Activated T-cell treated with anti-CD3 and anti-CD28 coated beads, Interleukin-2, amount 50 U/mL, for 1 hour (primary cell): ENCODE measurements at regions not wholly inside any gene's neighbourhood (a gene's known extent, or its start where the extent isn't known, plus 50 kb on each side); places are given as distances from the start of the nearest gene placed in this dataset.

Experiments
- DNase-seq: peaks from one replicate; pipeline ENCODE4 v3.0.0-alpha.2; 2020

DNA sequence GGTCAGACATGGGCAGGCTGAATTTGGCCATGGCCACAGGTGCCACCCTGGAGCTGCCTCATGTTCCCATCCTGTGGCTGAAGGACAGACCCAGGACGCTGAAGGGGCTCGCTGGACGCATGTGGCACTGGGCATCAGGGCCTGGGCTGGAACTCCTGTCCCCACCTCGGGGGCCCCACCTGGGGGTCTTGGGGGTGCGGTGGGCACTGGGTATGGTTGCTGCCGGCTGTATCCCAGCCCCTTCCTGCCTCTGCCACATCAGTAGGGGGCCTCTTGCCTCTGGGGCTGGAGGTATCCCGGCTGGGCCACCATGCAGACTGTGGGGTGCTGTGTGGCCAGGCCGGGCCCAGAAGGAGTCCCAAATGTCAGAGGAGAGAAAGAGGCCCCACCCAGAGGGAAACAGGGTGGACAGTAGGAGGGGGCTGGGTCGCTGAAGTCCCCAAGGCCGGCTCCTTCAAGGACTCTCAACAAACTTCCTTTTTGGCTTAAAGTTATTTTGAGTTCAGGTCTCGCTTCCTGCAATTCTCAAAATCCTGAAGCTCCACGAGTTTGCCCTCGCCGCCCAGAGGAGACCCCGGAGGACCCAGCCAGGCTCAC is 78.7 kb downstream of the SIK1 start:
- DNase-seq: no peak

DNA sequence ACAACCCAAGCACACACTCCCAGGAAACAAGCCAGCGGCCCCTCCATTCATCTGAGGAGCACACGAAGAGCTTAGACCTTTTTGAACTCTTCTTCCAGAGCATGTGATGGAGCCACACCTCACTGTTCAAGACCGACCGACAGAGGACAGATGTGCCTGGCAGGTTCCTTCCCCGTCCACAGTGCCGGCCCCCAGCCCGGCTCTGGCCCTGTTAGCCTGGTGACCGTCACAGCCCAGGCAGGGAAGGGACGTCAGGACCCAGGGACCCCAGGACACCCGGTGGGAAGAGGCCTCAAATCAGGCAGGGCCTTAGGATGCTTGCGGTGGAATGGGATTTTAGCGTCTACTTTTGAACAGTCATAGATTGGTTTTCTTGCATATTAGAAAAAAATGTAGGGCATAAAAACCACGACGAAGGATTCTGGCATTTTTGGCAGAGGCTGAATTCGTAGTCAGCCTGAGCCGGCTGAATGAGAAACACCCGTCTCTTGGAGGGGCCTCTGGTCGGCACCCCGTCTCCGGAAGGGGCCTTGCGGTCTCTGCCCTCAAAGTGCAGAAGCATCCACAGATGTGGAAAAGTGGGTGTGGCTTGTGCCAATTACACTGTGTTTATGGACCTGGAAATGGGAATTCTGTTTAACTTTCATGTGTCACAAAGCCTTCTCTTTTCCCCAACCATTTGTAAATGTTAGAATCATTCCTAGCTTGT is 79.3 kb downstream of the SIK1 start:
- DNase-seq: no peak

DNA sequence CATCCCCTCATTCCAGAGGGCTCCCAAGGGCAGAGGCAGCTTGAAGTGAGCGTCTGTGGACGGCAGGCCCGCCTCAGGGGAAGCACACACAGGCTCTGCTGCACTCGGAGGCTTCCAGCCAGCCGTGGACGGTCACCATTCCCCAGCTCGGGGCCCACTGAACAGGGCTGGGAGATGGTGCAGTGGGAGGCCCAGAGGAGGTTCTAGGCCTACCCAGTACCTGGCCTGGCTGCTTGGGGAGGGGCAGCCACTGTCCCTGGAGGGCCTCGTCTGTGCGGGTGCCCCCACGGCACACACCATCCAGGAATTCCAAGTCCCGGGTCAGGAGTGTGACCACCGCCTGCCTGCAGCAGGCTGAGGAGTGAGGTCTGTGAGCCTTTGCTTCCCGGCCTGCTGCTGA is 80.4 kb downstream of the SIK1 start:
- no peak for DNase-seq

DNA sequence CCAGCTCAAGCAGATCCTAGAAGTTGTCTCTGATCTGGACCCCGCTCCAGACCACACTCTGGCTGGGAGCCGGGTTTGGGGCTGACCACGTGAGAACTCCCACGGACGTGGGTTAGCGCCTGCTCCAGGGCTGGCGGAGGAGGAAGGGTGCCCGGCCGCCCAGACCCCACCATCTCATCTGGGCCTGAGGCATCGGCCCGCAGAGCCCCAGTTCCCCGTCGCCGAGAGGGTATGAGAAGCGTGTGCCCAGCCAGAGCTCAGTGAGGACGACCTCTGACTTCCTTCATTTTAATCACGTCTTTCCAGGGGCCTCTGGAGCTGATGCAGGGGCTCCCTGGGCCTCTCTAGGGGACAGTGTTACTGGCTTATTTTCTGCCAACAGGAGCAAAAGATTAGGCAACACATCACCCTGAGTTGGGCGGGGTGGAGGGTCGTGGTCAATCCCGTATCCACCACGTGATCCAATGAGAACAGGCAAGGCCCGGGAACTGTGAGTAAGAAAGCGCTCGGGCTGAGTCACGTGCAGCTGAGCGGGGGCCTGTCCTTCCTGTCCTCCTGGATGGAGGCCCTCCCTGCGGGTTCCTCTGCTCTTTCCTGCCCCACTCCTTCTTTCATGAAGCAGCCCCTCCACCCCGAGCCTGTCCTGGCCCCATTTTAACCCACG is 81.1 kb downstream of the SIK1 start:
- DNase-seq: no peak

DNA sequence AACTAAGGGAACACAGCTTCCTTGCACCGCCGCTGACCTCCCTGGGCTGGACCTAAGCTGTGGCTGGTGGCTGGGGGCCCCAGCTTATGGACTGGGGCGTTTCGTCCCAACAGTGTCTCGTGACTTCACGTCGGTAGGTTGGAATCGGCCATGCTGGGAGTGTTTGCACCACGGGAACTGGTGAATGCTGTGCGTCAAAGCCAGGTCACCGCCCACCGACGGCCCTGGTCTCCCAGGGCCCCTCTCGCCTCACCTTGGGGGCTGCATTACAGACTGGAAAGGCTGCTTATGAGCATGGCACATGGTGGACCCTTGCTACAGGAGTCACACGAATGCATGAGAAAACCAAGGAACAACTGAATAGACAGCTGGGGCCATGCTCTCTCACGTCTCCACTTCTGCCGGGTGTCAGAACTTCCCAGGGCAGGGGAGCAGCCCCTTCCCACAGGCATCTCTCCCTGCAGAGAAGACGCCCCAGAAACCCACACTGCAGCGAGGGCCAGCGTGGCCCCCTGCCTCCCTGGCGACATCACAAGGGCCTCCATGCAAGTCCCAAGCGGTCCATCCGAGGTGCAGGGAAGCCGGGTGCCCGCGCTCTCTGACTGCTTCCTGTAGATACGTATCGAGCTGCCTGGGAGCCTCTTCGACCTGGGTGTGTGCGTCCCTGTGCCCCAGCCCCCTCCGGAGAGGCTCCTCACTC is 81.7 kb downstream of the SIK1 start:
- DNase-seq: no peak

DNA sequence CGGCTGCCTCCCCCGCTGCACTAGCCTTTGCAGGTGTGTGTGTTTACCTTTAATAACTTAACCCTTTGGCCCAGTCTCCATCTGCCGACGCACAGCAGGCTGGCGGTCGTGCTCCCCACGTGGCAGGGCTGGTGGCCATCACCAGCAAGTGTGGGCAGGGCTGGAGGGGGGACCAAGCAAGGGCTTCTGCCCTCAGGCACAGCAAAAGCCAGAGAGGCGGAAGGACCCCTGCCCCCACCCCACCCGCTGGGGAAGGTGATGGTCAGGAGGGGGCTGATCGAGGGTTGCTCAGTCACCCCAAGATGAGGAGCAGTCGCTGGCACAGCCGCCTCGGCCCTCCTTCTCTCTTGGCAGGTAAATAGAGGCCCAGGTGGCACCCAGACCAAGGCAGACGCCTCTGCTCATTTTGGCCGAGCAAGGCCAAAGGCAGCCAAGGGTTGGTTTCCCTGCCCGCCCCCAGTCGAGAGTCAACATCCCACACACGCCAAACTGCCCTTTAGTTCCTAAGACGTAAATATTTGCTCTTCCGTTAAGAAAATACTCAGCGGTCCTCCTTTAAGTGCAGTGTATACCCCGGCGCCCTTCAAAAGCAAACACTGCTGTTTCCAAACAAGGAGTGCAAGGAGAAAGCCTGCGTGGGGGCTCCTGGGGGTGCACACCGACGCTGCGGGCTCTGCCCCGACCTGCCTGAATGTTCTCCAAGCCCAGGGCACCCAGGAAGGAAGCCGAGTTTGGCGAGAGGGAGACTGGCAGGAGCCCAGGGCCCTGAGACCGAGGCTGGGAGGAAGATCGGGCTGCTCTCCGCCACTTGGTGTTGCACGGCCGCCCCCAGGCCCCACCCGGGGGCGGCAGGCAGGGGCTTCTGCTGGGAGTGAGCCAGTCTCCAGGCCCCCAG is 82.7 kb downstream of the SIK1 start:
- DNase-seq: no peak

DNA sequence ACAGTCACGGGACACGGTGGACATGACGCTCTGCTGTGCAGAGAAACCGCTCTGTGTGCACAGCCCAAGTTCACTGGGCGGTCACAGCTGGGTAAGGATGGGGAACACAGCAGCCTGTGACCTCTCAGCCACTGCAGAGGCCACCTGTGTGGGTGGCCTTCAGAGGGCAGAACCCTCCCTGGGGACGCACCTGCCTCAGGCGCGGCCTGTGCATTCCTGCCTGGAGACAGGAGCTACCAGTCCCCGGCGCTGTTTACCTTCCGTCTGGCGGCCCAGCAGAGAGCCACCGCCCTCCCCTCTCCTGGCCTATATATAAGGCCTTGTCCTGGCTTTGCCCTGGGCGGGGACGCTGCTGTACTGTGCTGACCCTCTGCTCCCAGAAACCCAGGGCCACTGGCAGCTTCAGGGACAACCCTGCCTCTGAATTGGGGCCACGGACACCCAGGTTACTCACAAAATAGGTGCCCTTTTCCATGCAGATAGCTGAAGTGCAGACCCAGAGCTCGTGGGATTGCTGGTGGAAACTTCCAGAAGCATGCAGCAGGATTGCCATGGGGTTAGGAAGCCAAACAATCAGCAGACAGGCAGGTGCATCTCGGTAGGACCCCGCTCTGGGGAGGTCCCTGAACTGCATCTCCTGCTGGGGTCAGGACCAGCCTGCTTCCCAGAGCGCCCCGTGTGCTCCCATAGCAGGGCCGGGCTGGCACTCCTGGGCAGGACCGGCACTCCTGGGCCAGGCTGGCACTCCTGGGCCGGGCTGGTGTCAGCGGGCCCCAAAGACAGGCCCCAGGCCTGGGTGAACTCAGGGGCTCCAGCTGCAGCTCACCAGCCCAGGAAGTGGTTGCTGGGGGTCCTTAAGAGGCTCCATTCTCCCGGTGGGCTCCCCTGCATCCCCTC is 83.6 kb downstream of the SIK1 start:
- DNase-seq: no peak

DNA sequence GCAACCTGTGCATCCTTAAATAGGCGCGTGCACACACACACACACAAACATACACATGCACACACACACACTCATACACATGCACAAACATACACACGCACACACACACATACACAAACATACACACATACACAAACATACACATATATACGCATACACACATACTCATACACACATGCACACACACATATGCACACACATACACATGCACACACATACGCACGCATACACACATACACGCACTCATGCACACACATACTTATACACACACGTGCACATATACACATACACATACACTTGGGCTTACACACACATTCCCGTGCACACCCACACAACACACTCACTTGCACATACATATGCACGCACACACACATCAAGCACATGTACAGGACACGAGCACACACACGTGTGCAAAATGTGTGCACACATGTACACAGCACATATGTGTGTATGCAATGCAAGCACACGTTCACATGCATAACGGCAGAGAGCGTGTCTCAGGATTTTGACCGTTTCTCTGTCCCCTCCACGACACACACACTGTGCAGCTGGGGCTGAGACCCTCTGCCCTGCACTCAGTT is 84.5 kb downstream of the SIK1 start:
- DNase-seq: no peak

DNA sequence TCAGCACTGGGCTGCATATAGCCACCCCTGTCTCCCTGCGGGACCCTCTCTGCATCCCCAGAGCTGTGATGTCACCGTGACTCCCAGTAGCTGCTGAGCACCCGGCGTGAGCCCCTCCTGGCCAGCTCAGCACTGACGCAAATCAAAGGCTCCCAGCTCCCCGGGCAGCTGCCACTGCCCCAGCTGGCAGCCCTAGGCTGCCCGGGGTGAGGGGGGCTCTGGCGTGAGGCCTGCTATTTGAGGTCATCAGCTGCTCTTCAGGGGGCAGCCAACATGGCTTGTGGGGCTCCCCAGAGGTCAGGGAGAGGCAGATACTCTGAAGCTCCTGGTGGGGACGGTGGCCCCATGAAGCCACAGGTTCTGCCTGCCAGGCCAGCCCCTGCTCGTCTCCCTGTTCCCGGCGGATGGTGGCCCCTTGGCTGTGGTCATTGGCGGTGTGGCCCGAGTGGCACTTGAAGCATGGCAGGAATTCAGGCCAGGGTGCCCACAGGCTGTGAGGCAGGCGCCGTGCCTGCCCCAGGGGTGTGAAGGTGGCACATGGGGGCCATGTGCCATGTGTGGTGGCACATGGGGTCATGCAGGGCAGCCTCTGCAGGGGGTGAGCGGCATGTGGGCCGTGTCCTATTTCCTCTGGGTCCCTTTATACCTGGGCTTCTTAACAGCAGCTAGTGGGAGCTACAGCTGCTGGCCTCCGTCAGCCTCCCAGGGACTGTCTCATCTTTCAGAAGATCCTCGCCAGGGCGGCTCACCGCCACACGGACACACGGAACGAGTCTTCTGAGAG is 85.4 kb downstream of the SIK1 start:
- no peak for DNase-seq

DNA sequence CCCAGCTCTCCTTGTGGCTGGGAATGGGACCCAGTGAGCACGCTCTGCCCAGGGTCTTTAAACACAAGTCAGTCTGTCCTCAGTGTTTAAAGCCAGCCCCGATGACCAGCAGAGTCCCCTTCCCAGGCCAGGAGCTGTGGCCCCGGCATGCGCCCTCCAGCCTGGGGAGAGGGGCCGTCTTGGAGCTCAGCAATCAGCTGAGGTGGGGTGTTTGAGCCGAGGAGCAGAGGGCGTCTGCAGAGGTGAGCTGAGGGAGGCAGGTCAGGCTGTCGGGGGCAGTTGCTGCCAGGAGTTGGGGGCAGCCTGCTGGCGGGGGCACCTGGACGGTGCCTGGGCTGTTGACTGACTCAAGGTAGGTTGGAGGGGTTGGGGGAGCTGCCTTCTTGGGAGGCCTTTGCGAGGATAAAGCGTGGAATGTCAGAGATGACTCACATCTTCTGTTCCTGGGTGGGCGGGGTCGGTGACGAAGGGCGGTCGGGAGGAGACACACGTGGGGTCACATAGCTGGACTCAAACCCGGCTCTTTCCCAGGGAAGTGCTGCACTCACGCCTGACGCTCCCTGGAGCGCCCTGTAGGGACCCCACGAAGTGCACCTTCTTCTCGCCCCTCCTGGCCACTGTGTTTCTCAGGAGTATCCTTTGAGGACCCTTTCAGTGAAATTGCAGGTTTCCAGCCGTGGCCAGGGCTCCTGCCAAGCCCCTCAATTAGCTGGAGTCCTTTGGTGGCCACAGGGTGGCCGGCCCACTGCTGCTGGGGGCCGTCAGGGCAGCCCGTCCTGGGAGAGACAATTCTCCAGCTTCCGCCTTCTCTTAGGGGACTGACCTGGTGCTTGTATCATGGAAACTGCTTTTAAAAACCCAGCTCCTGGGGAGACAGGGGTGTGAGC is 86.2 kb downstream of the SIK1 start:
- no peak for DNase-seq

DNA sequence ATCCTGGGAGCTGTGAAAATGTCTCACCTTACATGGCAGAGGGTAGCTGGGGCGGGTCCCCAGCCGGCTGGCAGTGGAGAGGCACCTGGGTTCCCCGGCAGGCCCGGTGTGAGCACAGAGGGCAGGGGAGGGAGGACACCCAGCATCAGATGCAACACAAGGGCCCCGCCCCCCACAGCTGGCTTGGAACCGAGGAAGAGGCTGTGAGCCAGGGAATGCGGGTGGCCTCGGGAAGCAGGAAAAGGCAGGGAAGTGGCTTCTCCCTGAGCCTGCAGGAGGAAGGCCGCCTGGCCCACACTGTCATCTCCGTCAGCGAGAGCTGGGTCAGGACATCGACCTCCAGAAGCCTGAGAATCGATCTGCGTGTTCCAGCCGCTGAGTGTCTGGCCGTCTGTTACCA is 87.3 kb downstream of the SIK1 start:
- no peak for DNase-seq

DNA sequence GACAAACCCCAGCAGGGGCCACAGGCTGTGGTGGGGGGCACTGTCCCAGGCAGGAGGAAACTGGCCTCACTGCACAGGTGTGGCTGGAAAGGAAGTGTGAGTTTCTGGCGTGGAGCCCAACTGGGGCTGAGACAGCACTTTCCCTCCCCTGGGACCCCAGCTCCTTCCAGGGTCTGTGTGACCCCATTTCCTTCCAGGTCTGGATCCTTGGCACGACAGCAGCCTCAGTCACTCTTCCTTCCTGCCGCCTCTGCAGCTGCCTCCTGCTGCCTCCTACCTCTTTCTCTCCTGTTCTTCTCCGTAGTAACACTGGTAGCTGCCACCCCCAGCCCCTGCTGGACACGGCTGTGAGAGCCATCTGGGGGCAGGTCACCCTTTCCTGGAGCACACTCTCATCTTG is 88.0 kb downstream of the SIK1 start:
- no peak for DNase-seq

DNA sequence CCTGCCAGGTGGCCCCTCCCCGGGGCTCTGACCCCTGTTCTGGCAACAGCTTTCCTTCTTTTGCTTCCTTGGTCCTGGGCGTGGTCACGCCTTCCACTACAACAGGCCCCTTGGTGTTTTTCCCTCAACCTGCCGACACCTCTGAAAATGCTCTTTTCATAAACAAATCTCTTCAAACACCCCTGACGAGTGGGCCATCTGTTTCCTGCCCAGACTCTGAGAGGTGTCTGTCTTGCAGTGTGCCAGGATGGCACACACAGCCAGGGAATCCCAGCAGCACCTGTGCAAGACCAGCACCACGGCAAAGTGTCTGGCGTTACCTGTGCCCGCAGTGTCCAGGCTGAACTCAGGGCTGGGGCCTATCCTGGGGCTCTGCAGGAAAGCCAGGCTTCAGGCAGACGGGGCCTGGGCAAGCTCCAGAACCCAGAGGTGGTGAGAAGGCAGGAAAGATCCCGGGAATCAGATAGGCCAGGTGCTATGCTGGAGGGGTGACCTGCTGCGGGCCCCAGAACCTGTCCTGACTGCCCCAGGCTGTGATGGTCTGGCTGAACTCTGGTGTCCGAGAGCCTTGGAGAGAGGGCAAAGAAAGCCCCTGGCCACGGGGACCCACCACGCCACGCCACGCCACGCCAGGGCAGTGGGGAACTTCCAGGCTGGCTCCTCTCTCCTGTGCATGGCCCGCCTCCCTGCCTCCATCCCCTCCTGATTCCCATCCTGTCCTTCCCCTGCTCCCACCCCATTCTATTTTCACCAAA is 88.9 kb downstream of the SIK1 start:
- DNase-seq: no peak

DNA sequence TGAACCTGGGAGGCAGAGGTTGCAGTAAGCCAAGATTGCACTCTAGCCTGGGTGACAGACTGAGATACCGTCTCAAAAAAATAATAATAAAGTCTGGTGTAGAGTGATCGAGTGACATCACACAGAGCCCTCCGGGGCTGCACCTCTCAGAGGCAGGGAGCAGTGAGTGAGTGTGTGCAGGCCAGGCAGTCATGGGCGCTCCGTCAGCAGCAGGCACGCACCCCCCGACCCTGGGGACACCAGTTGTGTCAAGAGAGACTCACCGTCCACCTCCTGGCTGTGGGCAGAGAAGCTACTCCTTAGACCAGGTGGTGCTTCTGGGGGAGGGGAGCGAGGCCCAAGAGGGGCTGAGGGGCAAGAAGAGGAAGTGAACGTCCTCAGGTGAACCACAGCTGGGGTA is 91.8 kb downstream of the SIK1 start:
- DNase-seq: no peak

DNA sequence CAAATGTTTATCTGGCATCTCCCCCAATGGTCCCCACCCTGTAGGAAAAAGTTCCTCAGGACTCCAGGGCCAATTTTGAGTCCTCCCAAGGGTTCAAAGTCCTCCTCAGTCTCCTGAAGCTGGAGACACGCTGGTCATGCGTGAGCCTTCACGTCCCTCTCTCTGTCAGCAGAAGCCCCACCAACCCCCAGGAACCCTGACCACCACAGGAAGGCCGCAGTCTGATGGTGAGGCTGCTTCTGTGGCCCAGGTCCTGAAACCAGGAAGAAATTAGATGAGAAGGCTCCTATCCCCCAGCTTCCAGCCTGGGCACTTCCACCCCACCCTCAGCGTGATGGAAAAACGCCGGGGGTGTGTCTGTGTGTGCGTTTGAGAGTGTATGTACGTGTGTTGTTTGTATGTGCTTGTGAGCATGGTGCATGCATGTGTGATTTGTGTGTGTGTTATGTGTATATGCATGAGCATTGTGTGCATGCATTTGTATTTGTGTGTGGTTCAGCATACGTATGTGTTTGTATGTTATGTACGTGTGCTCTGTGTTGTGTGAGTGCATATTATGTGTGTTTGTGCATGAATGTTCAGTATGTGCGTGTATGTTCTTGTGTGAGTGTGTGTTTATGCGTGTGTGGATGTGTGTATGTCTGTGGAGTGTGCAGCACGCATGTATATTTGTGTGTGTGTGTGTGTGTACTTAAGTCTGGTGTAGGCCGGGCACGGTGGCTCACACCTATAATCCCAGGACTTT is 92.5 kb downstream of the SIK1 start:
- no peak for DNase-seq

DNA sequence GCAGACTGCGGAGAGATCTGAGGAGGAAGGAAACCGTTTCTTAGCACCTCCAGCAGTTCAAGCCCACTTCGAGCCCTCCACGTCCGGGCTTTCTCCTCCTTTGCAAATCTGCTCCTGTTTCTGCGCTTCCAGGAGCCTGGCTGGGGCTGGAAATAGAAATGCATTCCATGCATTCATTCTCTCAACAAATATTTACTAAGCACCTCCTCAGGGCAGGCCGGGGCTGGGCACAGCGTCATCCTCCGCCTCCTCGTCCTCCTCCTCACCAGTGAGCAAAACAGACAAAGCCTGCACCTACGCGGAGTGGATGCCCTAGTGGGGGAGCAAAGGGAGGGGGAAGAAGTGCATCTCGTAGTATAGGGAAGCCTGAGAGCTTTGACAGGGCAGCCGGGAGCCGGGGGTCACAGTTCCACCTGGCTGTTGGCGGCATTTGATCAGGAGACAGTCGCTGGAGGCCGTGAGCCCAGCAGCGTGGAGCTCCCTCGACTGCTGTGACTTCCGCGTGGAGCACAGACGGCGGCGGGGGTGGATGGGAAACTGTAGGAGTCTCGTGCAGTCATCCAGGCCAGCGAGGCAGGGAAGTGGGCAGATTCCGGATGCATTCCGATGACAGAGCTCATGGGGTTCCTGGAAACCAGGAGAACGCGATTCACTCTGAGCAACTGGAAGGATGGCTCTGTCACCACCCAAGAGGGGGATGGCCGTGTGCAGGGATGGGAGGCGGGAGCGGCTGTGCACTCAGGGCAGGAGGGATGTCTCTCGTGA is 93.5 kb downstream of the SIK1 start:
- DNase-seq: no peak

DNA sequence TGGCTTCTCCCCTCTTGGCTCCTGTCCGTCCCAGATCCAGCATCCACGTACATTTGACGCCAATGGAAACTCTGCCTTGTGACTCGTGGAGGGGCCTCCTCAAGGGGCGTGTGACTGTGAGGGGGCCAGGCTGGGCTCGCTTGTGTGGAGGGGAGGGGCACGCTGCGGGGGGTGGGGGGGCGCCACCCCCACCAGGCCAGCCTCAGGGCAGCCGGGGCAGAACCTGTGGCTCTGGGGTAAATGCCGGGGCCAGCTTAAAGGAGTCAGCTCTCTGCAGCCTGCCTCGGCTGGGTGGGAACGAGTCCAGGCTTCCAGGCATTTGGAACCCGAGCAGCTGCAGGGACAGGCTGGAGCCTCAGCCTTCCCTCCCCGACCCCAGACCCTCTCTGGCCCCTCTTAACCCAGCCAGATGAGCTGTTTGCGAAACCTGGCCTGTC is 94.1 kb downstream of the SIK1 start:
- no peak for DNase-seq
